Sigmoid colon (tissue), 6 donors: ENCODE measurements at regions not wholly inside any gene's neighbourhood (a gene's known extent, or its start where the extent isn't known, plus 50 kb on each side); places are given as distances from the start of the nearest gene placed in this dataset.

ENCODE experiments used
- DNase-seq: peaks from one replicate; pipeline ENCODE4 v3.0.0-alpha.2; 2019
- H3K27ac ChIP-seq, 4 donors: fragments of 200-600 bp; sonication (generic); one replicate each; pipeline ENCODE4 v1.5.1; 2016 to 2019; ENCODE audit warnings: mild to moderate bottlenecking in 1 of 4
- H3K27me3 ChIP-seq, 3 donors: fragments of 200-600 bp; sonication (generic); one replicate each; pipeline ENCODE4 v1.5.1; 2019; ENCODE audit warnings: mild to moderate bottlenecking in 1 of 3
- H3K36me3 ChIP-seq, 4 donors: fragments of 200-600 bp; sonication (generic); one replicate each; pipeline ENCODE4 v1.5.1; 2016 to 2019
- H3K4me1 ChIP-seq, 4 donors: fragments of 200-600 bp; sonication (generic); one replicate each; pipeline ENCODE4 v1.5.1; 2017 to 2019
- H3K4me3 ChIP-seq, 4 donors: fragments of 200-600 bp; sonication (generic); one replicate each; pipeline ENCODE4 v1.5.1; 2017 to 2019; ENCODE audit warnings: mild to moderate bottlenecking in 2 of 4, moderate library complexity in 1 of 4
- H3K9me3 ChIP-seq, 4 donors: fragments of 200-600 bp in 3 of 4; sonication (generic) in 3 of 4; one replicate each; pipeline versions ENCODE4 v1.5.1 to v1.6.1; 2013 to 2019
- EP300 ChIP-seq, 4 donors: sonication (generic); formaldehyde crosslinking; IDR thresholded peaks; one replicate each; pipeline ENCODE4 v1.6.1; 2017; ENCODE audit warnings: antibody characterized with exemption in 4 of 4
- POLR2A ChIP-seq, 2 donors: fragments of 450-650 bp; IDR thresholded peaks; one replicate each; pipeline ENCODE4 v1.6.1; 2016; ENCODE audit warnings: antibody characterized with exemption in 2 of 2, mild to moderate bottlenecking in 2 of 2, moderate library complexity in 2 of 2
- POLR2AphosphoS5 ChIP-seq, 4 donors: sonication (generic); formaldehyde crosslinking; IDR thresholded peaks; one replicate each; pipeline ENCODE4 v1.6.1; 2017; ENCODE audit warnings: antibody characterized with exemption in 4 of 4
- WGBS, 2 donors: extraction: QIAGEN DNeasy Blood & Tissue Kit; methylation state at CpG; one replicate each; pipeline ENCODE4 v1.1.7; 2013; 5-methylcytosine and 5-hydroxymethylcytosine counted together
- intact Hi-C: fragments of 100-400 bp; cut with DNase I; formaldehyde crosslinking; loops from one replicate; pipeline ENCODE4 v1.15.1; 2023
- TF ChIP-seq, protein P1 (sequence below), 4 experiments: fragments of 450-650 bp in 3 of 4; fragments of 200-600 bp in 1 of 4; IDR thresholded peaks; one replicate each; pipeline ENCODE4 v1.5.1; 2016 to 2019; ENCODE audit warnings: antibody characterized with exemption in 4 of 4, mild to moderate bottlenecking in 3 of 4, moderate library complexity in 2 of 4
- donor health status: healthy with polysubstance abuse.
- donor health status: healthy.

DNA sequence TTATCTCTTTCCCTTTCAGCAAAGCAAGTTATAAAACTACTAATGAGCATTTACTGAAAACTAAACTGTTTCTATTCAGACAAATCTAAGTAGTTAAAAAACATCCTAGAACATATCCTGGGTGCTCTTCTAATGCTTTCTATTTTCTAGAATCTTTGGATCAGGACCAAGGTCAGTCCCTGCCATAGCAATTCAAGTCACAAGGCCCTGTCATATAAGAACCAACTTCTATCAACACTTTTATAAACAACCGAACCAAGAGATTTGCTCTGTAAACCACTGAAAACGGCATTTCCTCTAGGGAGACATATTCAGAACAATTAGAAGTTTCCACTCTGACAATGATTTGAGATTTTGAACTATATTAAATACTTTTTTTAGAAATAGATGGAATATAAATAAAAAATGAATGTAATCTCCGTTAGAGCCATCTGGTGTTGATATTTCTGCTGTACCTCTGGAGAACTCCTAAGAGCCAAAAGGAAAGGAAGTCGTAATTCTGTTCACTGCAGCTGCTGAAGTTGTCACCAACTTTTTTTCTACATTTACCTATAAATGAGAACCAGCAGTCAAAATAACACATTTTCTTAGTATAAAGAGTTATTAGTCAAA lies 51.4 kb upstream of the LGSN start:
- intact Hi-C loops, result no loop called here
- Histone ChIP-seq H3K4me3 (no peak overlapping the region), H3K4me1 (no peaks in the 10 kb centered on the region), H3K36me3 (no peaks in the 10 kb centered on the region), H3K27ac (no peak overlapping the region), H3K27me3 (no peaks in the 10 kb centered on the region), H3K9me3 (no peaks in the 10 kb centered on the region)
- WGBS, 2 donors, result 49 to 71% methylated on average over 4 of the region's 4 CpGs
- TF ChIP-seq POLR2A (IDR thresholded peaks at IDR 0.05) (no peak), POLR2AphosphoS5 (IDR thresholded peaks at IDR 0.05) (no peak), EP300 (IDR thresholded peaks at IDR 0.05) (no peak)
- TF ChIP-seq, protein P1, sequence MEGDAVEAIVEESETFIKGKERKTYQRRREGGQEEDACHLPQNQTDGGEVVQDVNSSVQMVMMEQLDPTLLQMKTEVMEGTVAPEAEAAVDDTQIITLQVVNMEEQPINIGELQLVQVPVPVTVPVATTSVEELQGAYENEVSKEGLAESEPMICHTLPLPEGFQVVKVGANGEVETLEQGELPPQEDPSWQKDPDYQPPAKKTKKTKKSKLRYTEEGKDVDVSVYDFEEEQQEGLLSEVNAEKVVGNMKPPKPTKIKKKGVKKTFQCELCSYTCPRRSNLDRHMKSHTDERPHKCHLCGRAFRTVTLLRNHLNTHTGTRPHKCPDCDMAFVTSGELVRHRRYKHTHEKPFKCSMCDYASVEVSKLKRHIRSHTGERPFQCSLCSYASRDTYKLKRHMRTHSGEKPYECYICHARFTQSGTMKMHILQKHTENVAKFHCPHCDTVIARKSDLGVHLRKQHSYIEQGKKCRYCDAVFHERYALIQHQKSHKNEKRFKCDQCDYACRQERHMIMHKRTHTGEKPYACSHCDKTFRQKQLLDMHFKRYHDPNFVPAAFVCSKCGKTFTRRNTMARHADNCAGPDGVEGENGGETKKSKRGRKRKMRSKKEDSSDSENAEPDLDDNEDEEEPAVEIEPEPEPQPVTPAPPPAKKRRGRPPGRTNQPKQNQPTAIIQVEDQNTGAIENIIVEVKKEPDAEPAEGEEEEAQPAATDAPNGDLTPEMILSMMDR (IDR thresholded peaks at IDR 0.05), result no peak
- no peak for DNase-seq

GRCh38 chr6:63372951-63373533 lies 53.3 kb upstream of the LGSN start:
- 82 to 87% methylated on average over 3 of the region's 3 CpGs for WGBS, 2 donors
- no peaks in the 10 kb centered on the region for H3K4me1 ChIP-seq
- intact Hi-C loops, result no loop called here
- no peak for DNase-seq
- TF ChIP-seq POLR2A (IDR thresholded peaks at IDR 0.05) (no peak), EP300 (IDR thresholded peaks at IDR 0.05) (no peak), POLR2AphosphoS5 (IDR thresholded peaks at IDR 0.05) (no peak)
- TF ChIP-seq, protein P1 (IDR thresholded peaks at IDR 0.05), result no peak
- H3K36me3 ChIP-seq, result no peaks in the 10 kb centered on the region
- no peaks in the 10 kb centered on the region for H3K9me3 ChIP-seq
- no peak overlapping the region for H3K4me3 ChIP-seq
- H3K27ac ChIP-seq, result no peak overlapping the region
- H3K27me3 ChIP-seq, result no peaks in the 10 kb centered on the region

GRCh38 chr6:63389191-63389844 lies 69.5 kb upstream of the LGSN start:
- H3K9me3 ChIP-seq, result no peaks in the 10 kb centered on the region
- TF ChIP-seq POLR2AphosphoS5 (IDR thresholded peaks at IDR 0.05) (no peak), POLR2A (IDR thresholded peaks at IDR 0.05) (no peak), EP300 (IDR thresholded peaks at IDR 0.05) (no peak)
- TF ChIP-seq, protein P1 (IDR thresholded peaks at IDR 0.05), result no peak
- 87 to 91% methylated on average over 2 of the region's 2 CpGs for WGBS, 2 donors
- H3K27ac ChIP-seq, result no peak overlapping the region
- H3K36me3 ChIP-seq, result no peaks in the 10 kb centered on the region
- no peaks in the 10 kb centered on the region for H3K27me3 ChIP-seq
- no peak overlapping the region for H3K4me3 ChIP-seq
- intact Hi-C loops, result no loop called here
- DNase-seq, result no peak
- H3K4me1 ChIP-seq, result no peaks in the 10 kb centered on the region

DNA sequence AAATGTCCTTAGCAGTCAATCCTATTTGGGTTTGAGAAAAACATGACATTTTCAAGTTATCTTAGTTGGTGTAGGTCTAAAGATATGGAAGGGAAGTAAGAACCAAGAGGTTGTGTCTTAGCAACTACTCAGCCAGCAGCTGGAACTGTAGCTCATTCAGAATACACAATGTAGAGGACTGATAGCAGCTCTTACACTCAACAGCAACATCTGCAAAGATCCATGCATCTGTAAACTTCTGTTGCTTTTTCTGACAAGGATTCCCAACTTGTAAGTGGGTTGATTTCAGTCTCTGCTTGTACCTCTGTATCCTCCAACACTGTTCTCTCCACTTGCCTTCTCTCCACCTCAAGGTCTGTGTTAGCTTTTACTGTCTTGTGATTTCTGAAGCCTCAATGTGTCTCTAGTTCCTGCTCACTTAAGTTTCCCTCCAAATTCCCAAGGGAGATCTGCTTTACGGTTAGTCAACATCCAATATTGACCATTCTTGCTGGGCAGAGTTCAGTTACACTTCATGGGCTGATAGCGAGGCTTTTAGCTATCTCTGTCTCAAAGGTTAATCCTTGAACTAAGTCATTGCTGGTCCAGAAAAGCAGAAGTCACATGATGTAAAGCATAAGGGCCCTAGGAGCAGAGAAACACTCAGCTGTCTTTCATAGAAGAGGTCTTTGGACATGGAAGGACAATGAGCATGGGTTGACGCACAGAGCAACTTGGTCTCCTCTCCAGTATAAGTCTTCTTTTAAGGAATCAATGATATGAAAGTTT lies 71.6 kb upstream of the LGSN start:
- no peak overlapping the region for H3K4me3 ChIP-seq
- H3K9me3 ChIP-seq, result no peaks in the 10 kb centered on the region
- no peak for DNase-seq
- intact Hi-C loops, result no loop called here
- H3K4me1 ChIP-seq, result no peaks in the 10 kb centered on the region
- TF ChIP-seq POLR2AphosphoS5 (IDR thresholded peaks at IDR 0.05), result no peak
- no peak for TF ChIP-seq EP300 (IDR thresholded peaks at IDR 0.05)
- TF ChIP-seq POLR2A (IDR thresholded peaks at IDR 0.05), result no peak
- TF ChIP-seq, protein P1 (IDR thresholded peaks at IDR 0.05), result no peak
- no peaks in the 10 kb centered on the region for H3K36me3 ChIP-seq
- no peak overlapping the region for H3K27ac ChIP-seq
- no peaks in the 10 kb centered on the region for H3K27me3 ChIP-seq
- WGBS, 2 donors, result 38 to 74% methylated on average over 3 of the region's 3 CpGs
